Erythroblast (primary cell): ENCODE measurements at regions not wholly inside any gene's neighbourhood (a gene's known extent, or its start where the extent isn't known, plus 50 kb on each side); places are given as distances from the start of the nearest gene placed in this dataset.

Experiments used
- GATA1 ChIP-seq: IDR thresholded peaks from 2 replicates; pipeline ENCODE4 v1.6.1; 2011; ENCODE audit warnings: low read depth, mild to moderate bottlenecking, control low read depth, low read length, moderate library complexity
- POLR2A ChIP-seq: IDR thresholded peaks from 2 replicates; pipeline ENCODE4 v1.6.1; 2011; ENCODE audit warnings: mild to moderate bottlenecking, low read length

- no peak for TF ChIP-seq POLR2A
- no peak for TF ChIP-seq GATA1
Observed at GRCh38 chr5:14076561-14076960, 66.6 kb upstream of the TRIO start.
